CD4-positive, alpha-beta T cell treated with Interleukin-6 for 4 hours (primary cell): ENCODE measurements at regions not wholly inside any gene's neighbourhood (a gene's known extent, or its start where the extent isn't known, plus 50 kb on each side); places are given as distances from the start of the nearest gene placed in this dataset.
"Not testable (repeated sequence)": the region's sequence is repeated elsewhere in the genome, so short reads cannot be mapped to it uniquely, and the experiment has no call there.

ENCODE experiments used
- DNase-seq: peaks from one replicate; pipeline ENCODE4 v3.0.0-alpha.2; 2020; ENCODE audit warnings: mixed read lengths

DNA sequence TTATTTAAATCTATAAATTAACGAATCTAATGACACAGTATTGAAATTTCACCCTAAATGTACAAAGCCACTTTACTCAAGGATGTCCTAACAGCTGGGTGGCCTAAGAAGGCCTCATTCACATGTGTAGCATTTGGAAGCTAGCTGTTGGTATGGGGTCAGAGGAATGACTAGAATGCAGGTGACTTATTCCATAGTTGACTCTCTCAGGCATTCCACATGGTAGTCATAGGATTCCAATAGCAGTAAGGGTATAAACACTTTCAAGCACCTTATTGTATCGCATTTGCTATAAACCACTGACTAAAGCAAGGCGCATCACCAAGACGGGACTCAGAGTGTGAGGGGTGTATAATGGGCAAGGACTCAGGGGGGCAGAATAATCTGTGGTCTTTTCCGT, 294.8 kb upstream of the EPHA3 start:
- no peak for DNase-seq

DNA sequence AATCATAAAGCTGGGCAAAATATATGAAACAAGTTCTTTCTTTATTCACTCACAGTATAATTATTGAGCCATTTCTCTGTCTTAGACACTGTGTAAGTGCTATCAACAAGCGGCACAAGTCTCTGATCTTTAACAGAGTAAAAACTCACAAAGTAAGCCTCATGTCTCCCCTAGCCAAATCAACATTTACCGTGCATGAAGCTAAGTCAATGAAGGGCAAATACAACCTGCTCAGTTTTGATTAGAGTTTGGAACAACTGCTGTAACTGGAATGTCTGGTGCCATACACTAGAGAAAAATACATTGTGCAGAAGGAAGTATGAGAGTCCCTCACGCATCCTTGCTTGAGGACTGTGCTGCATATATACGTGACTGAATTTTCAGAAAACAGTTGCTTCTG, 291.0 kb upstream of the EPHA3 start:
- DNase-seq: no peak

GRCh38 chr3:88824666-88825564, 282.5 kb upstream of the EPHA3 start:
- no peak for DNase-seq

DNA sequence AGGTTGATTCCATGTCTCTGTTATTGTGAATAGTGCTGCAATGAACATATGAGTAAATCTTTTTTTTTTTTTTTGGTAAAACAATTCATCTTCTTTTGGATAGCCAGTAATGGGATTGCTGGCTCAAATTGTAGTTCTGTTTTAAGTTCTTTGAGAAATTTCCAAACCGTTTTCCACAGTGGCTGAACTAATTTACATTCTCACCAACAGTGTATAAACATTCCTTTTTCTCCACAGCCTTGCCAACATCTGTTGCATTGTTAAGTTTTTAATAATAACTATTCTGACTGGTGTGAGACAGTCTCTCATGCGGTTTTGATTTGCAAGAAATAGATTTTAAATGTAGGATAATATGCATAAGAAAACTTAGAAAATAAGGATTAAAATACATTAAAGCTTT, 279.0 kb upstream of the EPHA3 start:
- no peak for DNase-seq

GRCh38 chr3:88852606-88853005, 254.8 kb upstream of the EPHA3 start:
- no peak for DNase-seq

GRCh38 chr3:88863196-88863595, 244.2 kb upstream of the EPHA3 start:
- no peak for DNase-seq

GRCh38 chr3:88876724-88877123, 230.7 kb upstream of the EPHA3 start:
- DNase-seq: no peak

DNA sequence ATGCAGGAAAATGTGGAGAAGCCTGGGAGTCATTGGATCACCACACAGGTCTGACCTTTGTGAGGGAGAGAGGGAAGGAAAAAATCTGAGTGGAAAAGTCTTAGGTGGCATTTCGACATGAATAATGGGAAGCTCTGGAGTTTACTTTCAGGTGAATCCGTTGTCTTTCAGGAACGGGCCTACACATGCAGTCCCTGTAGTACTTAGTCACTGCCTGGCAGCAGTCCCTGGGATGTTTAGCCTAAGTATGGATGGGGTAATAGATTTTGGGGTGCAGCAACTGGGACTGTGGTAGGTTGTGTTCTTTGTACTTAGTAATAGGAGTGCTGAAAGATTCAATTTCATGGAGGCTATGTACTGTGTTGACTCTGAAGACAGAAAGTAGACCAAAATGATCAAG, 227.5 kb upstream of the EPHA3 start:
- no peak for DNase-seq

DNA sequence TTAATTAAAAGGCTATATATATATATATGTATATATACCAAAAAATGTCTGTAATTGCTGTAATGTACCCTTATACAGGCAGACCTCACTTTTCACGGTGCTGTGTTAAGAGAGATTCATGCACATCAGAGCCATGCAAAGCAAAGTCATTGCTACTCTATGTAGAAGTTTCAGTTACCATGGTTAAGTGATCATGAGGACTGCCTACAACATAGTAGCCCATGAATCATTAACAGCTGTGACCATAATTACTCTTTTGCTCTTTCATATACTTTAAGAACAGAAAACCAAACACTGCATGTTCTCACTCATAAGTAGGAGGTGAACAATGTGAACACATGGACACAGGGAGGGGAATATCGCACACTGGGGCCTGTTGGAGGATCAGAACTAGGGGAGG, 225.3 kb upstream of the EPHA3 start:
- DNase-seq: no peak

DNA sequence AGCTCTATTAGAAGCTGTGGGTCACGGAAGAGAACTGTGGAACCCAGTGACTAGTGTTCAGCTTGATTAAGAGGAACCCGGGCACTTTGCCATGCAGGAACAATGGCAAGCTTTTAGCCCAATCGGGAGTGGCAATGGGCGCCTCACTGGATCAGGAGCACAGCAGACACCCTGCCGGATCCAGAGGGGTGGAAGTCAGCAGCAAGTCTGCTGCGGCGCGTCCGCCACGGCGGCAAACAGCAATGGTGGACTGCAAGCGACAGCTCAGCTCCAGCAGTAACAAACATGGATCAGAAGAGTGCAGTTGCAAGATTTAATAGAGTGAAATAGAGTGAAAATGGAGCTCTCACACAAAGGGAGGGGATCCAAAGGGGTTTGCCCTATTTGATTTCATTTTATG, 220.8 kb upstream of the EPHA3 start:
- not testable (repeated sequence) for DNase-seq

GRCh38 chr3:88896026-88896425, 211.4 kb upstream of the EPHA3 start:
- DNase-seq: no peak

GRCh38 chr3:88912294-88912877, 195.0 kb upstream of the EPHA3 start:
- DNase-seq: no peak

DNA sequence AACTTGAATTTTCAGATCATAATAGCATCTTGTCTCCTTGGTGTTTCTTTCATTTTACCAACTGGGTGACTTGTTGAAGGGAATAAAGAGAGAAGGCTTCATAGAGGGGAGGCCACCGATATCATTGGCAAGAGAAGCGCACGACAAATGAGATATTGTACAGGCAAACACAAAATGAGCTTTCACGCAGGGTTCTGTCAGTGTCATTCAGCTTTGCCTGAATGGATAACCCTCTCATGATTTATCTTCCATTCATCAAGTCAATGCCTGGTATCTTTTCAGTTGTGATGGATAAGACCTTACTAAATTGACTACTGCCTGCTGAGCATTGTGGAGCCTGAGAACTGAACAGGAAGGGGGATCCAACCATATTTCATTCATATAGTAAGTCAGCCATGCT, 188.6 kb upstream of the EPHA3 start:
- no peak for DNase-seq

DNA sequence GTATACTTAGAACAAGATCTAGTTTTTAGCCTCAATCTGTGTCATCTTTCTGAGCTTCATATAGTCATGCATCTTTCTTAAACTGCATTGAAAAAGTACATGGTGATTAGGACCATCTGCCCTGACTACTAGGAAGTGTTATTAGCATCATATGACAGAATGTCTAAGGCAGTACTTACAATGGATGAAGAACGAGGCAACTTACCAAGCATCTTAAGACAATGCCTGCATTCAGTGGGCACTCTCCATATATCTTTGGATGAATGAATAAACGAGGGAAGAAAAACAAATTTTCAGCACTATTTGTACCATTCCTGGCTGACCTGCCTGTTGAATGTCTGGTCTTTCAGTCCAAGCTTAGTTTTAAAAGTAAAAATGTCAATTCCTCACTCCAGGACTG, 185.4 kb upstream of the EPHA3 start:
- DNase-seq: no peak

DNA sequence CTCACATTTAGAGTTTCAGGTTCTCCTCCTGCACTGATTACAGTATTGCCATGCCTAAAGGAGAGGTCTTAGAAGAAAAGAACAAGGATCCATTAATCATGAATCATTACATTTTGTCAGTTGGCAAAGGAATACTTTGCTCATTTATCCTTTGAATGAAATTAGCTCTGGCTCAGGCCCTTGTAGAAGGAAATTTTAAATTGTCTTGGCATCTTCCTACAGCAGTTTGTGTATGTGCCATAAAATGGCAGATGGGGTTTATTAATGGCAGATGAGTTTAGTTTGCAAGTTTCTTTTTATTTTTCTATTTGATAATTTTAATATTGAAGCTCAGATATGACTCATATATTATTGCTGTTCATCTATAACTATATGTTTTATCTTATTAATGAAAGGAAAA, 181.2 kb upstream of the EPHA3 start:
- no peak for DNase-seq

GRCh38 chr3:88930611-88931010, 176.8 kb upstream of the EPHA3 start:
- no peak for DNase-seq

DNA sequence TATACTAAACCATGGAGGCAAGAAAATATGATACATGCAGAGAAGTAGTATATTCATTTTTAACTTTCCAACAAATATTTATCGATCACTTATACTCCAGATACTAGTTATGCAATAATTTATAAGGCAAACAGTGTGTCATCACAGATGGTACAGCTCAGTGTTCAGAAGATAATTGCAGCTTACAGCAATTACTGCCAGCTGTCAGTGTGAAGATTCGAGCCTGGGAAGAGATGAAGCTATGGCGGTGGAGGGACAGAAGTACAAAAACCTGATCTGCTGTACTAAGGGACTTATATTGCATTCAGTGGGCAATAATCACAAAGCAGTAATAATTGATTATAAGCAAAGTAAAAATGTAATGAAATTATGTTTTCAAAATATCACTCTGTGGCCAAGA, 170.6 kb upstream of the EPHA3 start:
- no peak for DNase-seq

- no peak for DNase-seq
Observed at GRCh38 chr3:88940296-88940695, 167.1 kb upstream of the EPHA3 start.

- DNase-seq: no peak
Observed at GRCh38 chr3:88947013-88947412, 160.4 kb upstream of the EPHA3 start.

DNA sequence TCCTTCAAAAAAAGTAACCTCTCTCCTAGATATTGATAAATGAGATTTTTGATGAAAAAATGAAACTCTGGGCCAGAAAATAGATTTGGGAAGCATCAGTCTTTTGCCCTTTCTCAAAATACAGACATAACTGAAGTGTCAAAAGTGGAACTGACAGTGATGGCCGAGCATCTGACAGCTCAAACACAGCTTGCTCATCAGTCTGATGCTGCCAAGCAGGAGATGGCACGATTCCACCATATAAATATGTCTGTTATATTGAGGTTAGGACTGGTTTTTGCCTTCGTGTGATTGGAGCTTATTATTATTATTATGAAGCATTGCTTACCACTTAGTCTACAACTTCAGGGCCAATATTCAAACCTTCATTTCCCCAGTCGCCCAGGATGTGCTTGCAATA, 152.6 kb upstream of the EPHA3 start:
- no peak for DNase-seq

DNA sequence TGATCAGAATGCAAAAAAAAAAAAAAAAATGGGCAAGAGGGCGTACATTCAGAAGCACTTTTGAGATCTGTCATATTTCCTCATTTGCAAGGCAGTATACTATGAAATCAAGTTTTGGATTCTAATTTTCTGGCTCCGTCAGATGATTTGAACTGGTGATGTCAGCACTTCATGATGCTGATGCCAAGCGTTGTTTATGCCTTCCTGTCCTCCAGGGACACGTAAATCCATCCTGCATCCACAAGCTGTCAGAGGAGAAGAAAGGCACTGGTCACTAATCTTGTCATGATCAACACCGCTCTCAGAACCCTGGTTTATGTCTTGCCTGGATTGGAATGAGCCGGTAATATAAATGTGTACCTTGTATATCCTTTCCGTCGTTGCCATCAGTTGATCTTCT, 152.1 kb upstream of the EPHA3 start:
- DNase-seq: no peak

DNA sequence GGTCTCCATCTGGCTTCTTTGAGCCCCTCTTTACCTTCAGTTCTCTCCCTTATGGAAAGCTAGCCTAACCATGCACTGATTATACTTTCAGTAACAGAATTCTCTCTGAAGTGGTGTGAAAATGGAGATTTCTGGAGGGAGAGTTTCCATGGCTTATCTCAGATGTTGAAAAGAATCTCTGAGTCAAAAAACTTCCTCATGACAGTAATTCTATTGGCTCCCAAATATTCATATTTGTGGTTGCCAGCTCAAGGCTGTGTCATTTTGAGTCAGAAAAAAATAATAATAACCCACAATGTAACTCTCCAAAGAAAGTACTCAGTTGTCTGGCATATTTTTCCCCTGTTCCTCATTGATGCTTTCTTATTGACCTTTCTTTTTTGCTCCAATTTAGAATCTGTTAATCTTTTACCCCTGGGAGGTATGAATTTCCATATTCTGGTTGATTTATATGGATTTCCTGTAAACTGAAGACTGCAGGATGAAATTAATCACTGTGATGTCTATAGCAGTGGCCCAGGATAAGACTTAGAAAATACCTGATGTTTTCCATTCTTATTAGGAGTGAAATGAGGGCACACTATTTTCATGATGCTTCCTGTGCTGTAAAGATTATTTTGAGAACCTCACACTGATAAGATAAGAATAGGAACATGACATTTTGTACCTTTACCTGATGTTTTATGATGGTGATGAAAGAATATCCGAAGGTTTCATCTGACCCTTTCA, 149.5 kb upstream of the EPHA3 start:
- DNase-seq: no peak

- no peak for DNase-seq
Observed at GRCh38 chr3:88960019-88960418, 147.4 kb upstream of the EPHA3 start.

- no peak for DNase-seq
Observed at GRCh38 chr3:88963003-88963402, 144.4 kb upstream of the EPHA3 start.
